Stomach smooth muscle (tissue), 2 donors: ENCODE measurements at regions not wholly inside any gene's neighbourhood (a gene's known extent, or its start where the extent isn't known, plus 50 kb on each side); places are given as distances from the start of the nearest gene placed in this dataset.
"Not testable (repeated sequence)": the region's sequence is repeated elsewhere in the genome, so short reads cannot be mapped to it uniquely, and the experiment has no call there.

Source experiments
- H3K27ac ChIP-seq: one replicate; pipeline ENCODE4 v1.7.0; 2013; ENCODE audit warnings: mild to moderate bottlenecking, low read length, inconsistent platforms
- H3K27me3 ChIP-seq, 2 donors: one replicate each; pipeline ENCODE4 v1.7.0; 2013; ENCODE audit warnings: low read length in 2 of 2; ENCODE audit not compliant: insufficient read depth in 2 of 2, control insufficient read depth in 1 of 2
- H3K36me3 ChIP-seq, 2 donors: one replicate each; pipeline ENCODE4 v1.7.0; 2013; ENCODE audit warnings: low read length in 2 of 2; ENCODE audit not compliant: control insufficient read depth in 2 of 2, insufficient read depth in 2 of 2
- H3K4me1 ChIP-seq: one replicate; pipeline ENCODE4 v1.7.0; 2013; ENCODE audit warnings: low read length; ENCODE audit not compliant: control insufficient read depth, insufficient read depth
- H3K4me3 ChIP-seq, 2 donors: one replicate each; pipeline ENCODE4 v1.7.0; 2013; ENCODE audit warnings: low read length in 2 of 2
- H3K9ac ChIP-seq, 2 donors: one replicate each; pipeline ENCODE4 v1.7.0; 2013; ENCODE audit warnings: low read length in 2 of 2, mild to moderate bottlenecking in 1 of 2
- H3K9me3 ChIP-seq, 2 donors: one replicate each; pipeline ENCODE4 v1.7.0; 2013; ENCODE audit warnings: low read length in 2 of 2; ENCODE audit not compliant: control insufficient read depth in 2 of 2
- donor health status: healthy.
- donor health status: Pancreatic carcinoma.

DNA sequence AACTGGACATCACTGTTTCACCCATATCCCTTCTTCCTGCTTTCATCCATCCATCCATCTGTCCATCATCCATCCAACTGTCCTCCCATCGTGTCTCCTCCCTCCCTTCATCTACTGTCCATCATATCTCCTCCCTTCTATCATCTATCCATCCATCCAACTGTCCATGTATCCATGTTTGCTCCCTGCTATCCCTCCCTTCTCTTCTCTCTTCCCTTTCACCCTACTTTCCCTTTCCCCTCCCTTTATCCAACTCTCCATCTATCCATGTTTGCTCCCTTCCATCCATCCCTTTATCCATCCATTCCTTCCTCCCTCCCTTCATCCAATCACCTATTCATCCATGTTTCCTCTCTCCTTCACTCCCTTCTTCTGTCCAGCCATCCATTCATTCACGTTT, 92.6 kb upstream of the CTBP2 start:
- Histone ChIP-seq H3K36me3 (no peaks in the 10 kb centered on the region), H3K27ac (no peak overlapping the region), H3K27me3 (no peaks in the 10 kb centered on the region), H3K9me3 (no peaks in the 10 kb centered on the region), H3K9ac (no peak overlapping the region), H3K4me3 (no peak overlapping the region), H3K4me1 (no peaks in the 10 kb centered on the region)

DNA sequence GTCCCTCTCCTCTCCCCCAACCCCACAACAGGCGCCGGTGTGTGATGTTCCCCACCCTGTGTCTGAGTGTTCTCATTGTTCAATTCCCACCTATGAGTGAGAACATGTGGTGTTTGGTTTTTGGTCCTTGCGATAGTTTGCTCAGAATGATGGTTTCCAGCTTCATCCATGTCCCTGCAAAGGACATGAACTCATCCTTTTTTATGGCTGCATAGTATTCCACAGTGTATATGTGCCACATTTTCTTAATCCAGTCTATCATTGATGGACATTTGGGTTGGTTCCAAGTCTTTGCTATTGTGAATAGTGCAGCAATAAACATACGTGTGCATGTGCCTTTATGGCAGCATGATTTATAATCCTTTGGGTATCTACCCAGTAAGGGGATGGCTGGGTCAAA, 90.5 kb upstream of the CTBP2 start:
- H3K27ac ChIP-seq, H3K4me3 ChIP-seq, H3K36me3 ChIP-seq, H3K9me3 ChIP-seq, H3K9ac ChIP-seq, H3K4me1 ChIP-seq, H3K27me3 ChIP-seq: not testable (repeated sequence)

DNA sequence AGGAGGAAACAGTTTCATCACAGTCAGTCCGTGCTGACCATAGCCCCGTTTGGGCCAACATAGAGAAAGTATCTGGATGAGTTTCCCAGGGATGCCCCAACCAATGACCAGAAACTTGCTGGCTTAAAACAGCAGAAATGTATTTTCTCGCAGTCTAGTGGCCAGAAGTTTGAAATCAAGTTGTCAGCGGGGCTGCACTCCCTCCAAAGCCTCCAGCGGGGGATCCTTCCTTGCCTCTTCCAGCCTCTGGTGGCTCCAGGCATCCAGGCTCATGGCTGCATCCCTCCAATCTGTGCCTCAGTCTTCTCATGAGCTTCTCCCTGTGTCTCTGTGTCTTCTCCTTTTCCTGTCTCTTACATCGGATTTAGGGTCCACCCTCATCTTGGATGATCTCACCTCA, 89.6 kb upstream of the CTBP2 start:
- Histone ChIP-seq H3K27ac (no peak overlapping the region), H3K4me3 (no peak overlapping the region), H3K36me3 (no peaks in the 10 kb centered on the region), H3K9ac (no peak overlapping the region), H3K27me3 (peaks cover 0 to 2% of the 10 kb centered on the region in 2 donors), H3K4me1 (no peaks in the 10 kb centered on the region), H3K9me3 (no peaks in the 10 kb centered on the region)

GRCh38 chr10:125248489-125248888, 88.1 kb upstream of the CTBP2 start:
- H3K4me1 ChIP-seq: no peaks in the 10 kb centered on the region
- peaks cover 0 to 2% of the 10 kb centered on the region in 2 donors for H3K27me3 ChIP-seq
- H3K36me3 ChIP-seq: no peaks in the 10 kb centered on the region
- no peak overlapping the region for H3K27ac ChIP-seq
- H3K4me3 ChIP-seq: no peak overlapping the region
- no peak overlapping the region for H3K9ac ChIP-seq
- no peaks in the 10 kb centered on the region for H3K9me3 ChIP-seq

- Histone ChIP-seq H3K36me3 (no peaks in the 10 kb centered on the region), H3K9me3 (no peaks in the 10 kb centered on the region), H3K27ac (no peak overlapping the region), H3K27me3 (peaks cover 0 to 2% of the 10 kb centered on the region in 2 donors), H3K4me3 (no peak overlapping the region), H3K9ac (no peak overlapping the region), H3K4me1 (no peaks in the 10 kb centered on the region)
Measured at GRCh38 chr10:125247576-125247975, 87.2 kb upstream of the CTBP2 start.

- H3K27ac ChIP-seq: no peak overlapping the region
- H3K4me3 ChIP-seq: no peak overlapping the region
- no peaks in the 10 kb centered on the region for H3K36me3 ChIP-seq
- H3K9ac ChIP-seq: no peak overlapping the region
- no peaks in the 10 kb centered on the region for H3K4me1 ChIP-seq
- no peaks in the 10 kb centered on the region for H3K9me3 ChIP-seq
- H3K27me3 ChIP-seq: peaks cover 0 to 2% of the 10 kb centered on the region in 2 donors
Measured at GRCh38 chr10:125243532-125244253, 83.3 kb upstream of the CTBP2 start.

DNA sequence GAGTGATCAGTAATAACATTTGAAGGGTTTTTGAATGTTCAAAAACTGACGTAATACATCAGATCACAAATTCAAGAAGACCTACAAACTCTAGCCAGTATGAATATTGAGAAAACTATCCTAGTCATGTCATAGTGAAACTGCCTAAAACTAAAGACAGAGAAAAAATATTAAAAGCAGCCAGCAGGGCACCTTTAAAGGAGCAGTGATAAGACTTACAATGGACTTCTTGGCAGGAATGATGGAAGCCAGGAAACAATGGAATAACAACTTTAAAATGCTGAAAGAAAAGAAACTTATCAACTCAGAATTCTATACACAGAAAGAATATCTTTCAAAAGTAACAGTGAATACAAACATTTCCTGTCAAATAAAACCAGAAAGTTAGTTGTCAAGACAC, 78.3 kb upstream of the CTBP2 start:
- Histone ChIP-seq H3K9ac (no peak overlapping the region), H3K4me1 (no peaks in the 10 kb centered on the region), H3K27me3 (no peaks in the 10 kb centered on the region), H3K4me3 (no peak overlapping the region), H3K27ac (no peak overlapping the region), H3K9me3 (no peaks in the 10 kb centered on the region), H3K36me3 (no peaks in the 10 kb centered on the region)

DNA sequence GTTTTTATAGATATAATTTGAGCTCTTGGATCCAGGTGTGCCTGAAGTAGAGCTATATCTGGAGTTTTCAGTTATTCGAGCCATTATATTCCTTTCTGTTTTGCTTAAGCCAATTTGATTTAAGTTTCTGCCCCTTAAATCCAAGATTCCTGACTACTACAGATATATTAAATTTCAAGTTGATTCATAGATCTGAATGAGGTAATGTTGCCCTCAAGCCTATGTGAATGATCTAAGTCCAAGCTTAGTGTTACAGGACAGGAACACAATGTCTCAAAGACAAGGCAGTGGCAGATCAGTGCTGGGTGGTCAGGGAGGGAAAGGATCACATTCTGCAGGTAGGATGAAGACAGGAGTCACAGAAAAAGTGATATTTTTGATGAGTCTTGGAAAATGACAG, 75.7 kb upstream of the CTBP2 start:
- Histone ChIP-seq H3K4me3 (no peak overlapping the region), H3K27ac (no peak overlapping the region), H3K27me3 (no peaks in the 10 kb centered on the region), H3K36me3 (no peaks in the 10 kb centered on the region), H3K9ac (no peak overlapping the region), H3K4me1 (no peaks in the 10 kb centered on the region), H3K9me3 (no peaks in the 10 kb centered on the region)

- Histone ChIP-seq H3K27me3 (no peaks in the 10 kb centered on the region), H3K4me3 (no peak overlapping the region), H3K9ac (no peak overlapping the region), H3K4me1 (no peaks in the 10 kb centered on the region), H3K27ac (no peak overlapping the region), H3K9me3 (no peaks in the 10 kb centered on the region), H3K36me3 (no peaks in the 10 kb centered on the region)
Measured at GRCh38 chr10:125235093-125236069, 75.0 kb upstream of the CTBP2 start.

- not testable (repeated sequence) for H3K9ac ChIP-seq, H3K4me3 ChIP-seq, H3K27ac ChIP-seq, H3K27me3 ChIP-seq, H3K36me3 ChIP-seq, H3K9me3 ChIP-seq, H3K4me1 ChIP-seq
Measured at GRCh38 chr10:125234576-125234975, 74.2 kb upstream of the CTBP2 start.

- no peak overlapping the region for H3K27ac ChIP-seq
- no peaks in the 10 kb centered on the region for H3K4me1 ChIP-seq
- H3K27me3 ChIP-seq: no peaks in the 10 kb centered on the region
- no peak overlapping the region for H3K9ac ChIP-seq
- no peak overlapping the region for H3K4me3 ChIP-seq
- no peaks in the 10 kb centered on the region for H3K36me3 ChIP-seq
- no peaks in the 10 kb centered on the region for H3K9me3 ChIP-seq
Measured at GRCh38 chr10:125233726-125234125, 73.4 kb upstream of the CTBP2 start.
